T-helper 1 cell treated with Interleukin-12 subunit alpha and Interleukin-12 subunit beta and Interleukin-4 antibody, amounts not matched to agents 30 ng/mL and 1 ng/mL, for 36 hours (primary cell): ENCODE measurements at regions not wholly inside any gene's neighbourhood (a gene's known extent, or its start where the extent isn't known, plus 50 kb on each side); places are given as distances from the start of the nearest gene placed in this dataset.

Experiments
- intact Hi-C: fragments of 100-400 bp; cut with micrococcal nuclease; formaldehyde crosslinking; loops from one replicate; pipeline ENCODE4 v1.15.1; 2024

DNA sequence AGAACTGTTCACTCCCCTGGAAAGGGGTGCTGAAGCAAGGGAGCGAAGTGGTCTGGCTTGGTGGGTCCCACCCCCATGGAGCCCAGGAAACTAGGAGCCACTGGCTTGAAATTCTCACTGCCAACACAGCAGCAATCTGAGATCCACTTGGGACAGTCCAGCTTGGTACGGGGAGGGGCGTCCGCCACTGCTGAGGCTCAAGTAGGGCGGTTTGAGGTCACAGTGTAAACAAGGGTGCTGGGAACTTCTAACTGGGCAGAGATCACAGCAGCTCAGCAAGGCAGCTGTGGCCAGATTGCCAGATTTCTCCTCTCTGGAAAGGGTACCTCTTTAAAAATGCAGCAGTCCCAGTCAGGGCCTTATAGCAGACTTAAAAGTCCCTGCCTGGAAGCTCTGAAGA lies 53.9 kb upstream of the GALNTL6 start:
- intact Hi-C loops = no loop called here

DNA sequence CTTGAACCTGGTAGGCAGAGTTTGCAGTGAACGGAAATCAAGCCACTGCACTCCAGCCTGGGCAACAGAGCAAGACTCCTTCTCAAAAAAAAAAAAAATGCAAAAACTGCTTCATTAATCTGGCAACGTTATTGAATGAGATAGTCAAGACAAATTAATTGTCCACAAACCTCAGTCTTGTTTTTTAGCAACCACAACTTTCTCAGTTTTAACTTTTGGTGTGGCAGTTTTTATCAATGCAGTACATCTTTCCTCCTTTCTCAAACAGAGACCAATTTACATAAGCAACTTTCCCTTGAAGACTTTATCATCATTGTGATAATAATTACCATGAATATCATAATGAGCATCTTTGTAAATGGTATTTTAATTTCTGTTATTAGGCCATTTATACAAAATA lies 61.7 kb upstream of the GALNTL6 start:
- intact Hi-C loops = no loop called here

DNA sequence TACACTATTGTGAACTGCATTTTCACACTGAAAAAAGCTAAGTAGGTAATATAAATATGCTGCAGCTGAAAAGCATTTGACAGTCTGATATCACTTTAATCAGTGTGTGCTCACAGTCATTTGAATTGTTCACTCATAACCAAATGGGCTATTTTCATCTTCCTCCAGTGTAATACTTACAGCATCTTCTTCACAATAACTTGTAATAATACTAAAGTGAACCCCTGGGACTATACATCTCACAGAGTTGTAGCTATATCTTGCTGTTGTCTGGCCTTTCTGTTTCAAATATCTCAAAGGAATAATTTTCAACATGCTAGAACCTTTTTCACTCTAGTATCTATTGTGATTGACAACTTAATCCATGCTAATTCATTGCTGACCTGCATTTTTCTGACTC lies 66.8 kb upstream of the GALNTL6 start:
- intact Hi-C loops = no loop called here

DNA sequence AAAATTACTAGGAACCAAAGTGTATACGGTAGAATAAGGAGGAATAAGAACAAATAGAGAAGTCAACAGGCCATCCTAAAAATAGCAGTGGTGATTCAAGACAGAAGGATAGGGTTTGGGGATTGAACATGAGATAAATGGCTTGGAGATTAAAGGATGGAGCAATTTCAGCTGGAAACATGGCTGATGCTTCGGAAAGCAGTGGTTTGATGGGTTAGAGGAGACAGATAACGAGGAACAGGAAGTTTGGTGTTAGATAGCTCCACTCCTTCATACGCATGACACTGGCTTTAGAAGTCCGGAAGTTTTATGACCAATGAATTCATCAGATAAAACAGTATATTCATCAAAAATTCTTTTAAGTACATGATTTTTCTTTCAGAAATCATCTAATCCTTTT lies 70.8 kb upstream of the GALNTL6 start:
- intact Hi-C loops = no loop called here

DNA sequence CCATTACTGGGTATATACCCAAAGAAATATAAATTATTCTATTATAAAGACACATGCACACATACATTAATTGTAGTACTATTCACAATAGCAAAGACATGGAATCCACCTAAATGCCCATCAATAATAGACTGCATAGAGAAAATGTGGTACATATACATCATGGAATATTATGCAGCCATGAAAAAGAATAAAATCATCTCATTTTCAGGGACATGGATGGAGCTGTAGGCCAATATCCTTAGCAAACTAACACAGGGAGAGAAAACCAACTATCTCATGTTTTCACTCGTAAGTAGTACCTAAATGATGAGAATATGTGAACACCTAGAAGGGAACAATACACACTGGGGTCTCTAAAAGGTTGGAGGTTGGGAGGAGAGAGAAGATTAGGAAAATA lies 86.0 kb upstream of the GALNTL6 start:
- intact Hi-C loops = no loop called here

DNA sequence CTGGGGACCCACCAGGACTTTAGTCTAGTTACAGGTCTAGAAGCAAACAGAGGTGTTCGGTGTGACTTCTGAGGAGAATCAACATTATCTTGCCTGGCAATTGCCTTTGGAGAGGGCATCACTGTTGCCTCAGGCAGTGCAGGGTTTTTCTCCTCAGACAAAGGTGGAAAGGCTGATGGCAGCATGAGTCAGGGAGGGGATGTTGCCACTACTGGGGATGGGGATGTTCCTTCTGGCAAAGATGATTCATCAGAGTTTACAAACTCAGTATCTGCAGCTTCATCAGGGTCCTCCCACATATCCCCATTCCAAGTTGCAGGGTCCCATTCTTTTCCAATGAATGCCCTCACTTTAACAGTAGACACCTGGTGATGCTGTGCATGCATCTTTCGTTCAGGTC lies 91.3 kb upstream of the GALNTL6 start:
- intact Hi-C loops = no loop called here

DNA sequence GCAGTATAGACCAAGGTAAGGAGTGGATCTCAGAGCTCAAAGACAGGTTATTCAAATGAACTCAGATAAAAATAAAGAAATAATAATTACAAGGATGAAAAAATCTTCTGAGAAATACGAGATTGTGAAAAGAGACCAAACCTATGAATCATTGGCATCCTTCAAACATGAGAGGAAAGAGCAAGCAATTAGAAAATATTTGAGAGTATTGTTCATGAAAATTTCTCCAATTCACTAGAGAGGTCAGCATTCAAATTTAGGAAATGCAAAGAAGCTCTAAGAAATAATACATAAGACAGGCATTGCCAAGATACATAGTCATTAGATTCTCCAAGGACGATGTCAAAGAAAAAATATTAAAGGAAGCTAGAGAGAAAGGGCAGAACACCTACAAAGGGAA lies 93.5 kb upstream of the GALNTL6 start:
- intact Hi-C loops = no loop called here

DNA sequence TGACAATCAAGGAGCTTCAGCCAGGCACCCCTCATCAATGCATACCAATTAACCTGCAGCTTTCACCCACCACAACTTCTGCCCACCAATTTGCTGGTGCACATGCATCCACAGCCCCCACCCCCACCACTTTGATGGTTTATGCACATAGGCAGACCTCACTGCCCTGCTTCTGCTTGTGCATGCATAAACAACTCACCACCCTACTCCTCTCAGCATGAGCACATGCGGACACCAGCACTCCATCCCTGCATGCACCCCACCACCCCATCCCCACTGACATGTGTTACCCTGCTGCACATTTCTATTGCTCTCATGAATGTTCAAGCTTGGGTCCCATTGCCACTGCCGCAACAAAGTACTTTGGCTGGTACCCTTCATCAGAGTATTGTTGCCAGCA lies 94.5 kb upstream of the GALNTL6 start:
- intact Hi-C loops = no loop called here

DNA sequence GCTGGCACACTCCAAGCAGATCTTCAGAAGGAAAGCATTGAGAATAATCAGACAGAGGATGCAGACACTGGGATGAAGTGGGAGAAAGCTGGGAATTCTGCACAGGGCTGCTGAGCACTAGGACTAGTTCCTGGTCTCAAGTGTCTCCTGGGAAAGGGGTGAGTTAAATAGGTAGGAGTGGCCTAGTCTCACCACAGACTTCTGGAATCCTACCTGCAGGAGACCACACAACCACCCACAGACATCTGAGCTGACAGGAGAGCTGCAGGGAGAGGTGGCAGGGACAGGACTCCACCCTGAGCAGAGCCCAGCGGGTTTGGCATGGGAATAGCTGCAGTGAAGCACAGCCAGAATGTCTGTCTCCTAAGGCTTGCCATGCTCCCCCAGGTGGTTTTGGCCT lies 95.1 kb upstream of the GALNTL6 start:
- intact Hi-C loops = no loop called here

DNA sequence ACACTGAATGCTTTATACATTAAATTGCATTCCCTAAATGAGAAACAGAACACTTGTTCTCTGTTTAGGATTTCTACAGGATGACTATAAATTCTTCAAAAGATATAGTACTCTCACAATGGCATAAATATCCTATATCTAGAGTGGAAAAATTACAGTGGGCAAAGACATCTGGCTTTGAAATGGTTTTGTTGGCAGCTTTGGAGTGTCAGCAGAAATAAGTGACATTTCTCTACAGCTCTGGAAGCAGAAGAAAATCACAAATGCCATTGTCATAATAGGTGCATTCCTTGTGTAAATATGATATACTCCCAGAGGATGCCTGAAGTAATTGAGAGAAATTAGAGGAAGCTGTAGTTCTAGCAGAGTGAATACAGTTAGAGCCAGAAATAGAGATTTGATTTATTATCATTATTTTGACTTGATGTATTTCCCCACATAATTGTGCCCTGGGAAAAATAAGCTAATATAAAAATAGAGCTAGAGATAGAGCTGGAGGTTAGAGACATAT lies 95.9 kb upstream of the GALNTL6 start:
- intact Hi-C loops = no loop called here

DNA sequence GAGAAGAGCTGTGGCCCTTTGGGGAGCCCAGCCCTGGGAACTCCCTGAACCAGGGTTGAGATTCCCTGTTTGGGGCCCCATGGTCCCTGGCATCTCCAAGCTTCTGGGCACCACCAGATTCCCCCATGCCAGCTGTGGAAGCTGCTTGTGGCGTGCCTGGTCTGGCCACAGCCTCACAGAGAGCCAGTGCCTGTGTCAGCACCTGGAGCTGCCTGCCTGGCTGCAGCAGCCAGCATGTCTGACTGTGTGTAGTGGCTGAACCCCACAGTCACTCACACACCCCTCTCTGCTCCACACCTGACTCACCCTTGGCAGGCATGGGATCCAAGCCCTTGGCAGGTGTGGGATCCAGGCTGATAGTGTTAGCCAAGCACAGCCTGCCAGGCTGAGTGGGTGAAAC lies 97.2 kb upstream of the GALNTL6 start:
- intact Hi-C loops = no loop called here

DNA sequence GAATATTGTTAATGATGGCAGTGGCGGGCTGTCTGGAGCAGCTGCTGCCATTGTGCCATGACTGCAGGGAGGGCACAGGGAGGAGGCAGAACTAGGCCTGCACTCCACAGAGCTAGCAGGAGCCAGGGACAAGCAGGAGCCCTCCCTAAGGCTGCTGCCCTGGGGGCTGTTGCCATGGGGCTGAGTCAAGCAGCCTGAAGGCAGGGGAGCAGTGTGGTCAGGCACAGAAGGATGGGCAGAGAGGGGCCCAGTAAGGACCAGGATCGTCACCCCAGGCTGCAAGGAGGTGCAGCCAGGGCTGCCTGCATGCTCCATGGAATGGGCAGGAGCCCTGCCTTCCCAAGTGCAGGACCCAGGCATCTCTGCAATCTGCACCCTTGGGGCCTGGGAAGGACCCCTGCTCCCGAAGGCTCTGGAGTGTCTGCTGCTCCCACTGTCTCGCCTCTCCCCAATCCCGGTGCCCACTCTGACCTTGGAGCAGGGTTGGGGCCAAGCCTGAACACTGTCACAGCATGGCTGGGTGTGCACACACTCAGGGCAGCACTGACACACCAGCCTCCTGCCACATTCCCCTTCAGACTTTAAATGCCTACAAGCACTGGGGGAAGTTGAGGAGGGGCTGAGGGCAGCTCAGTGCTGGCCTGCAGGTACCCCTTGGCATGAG lies 98.3 kb upstream of the GALNTL6 start:
- intact Hi-C loops = no loop called here

DNA sequence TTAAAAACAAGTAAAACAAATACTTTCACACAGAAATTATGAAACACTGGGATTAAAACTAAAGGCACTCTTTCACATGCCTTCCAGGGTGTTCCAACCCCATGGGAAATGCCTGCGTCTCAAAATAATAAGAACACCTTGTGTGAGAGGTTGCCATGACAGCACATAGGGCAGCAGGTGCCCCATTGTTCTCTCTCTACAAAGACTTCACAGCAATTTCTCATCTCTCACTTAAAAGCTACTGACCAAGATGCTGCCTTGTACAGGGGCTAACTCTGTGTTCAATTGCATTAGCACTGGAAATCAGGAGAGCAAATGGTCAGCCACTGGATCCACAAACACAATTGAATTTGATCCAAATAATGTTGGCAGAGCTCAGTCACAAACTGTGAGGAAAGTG lies 102.5 kb upstream of the GALNTL6 start:
- intact Hi-C loops = no loop called here

DNA sequence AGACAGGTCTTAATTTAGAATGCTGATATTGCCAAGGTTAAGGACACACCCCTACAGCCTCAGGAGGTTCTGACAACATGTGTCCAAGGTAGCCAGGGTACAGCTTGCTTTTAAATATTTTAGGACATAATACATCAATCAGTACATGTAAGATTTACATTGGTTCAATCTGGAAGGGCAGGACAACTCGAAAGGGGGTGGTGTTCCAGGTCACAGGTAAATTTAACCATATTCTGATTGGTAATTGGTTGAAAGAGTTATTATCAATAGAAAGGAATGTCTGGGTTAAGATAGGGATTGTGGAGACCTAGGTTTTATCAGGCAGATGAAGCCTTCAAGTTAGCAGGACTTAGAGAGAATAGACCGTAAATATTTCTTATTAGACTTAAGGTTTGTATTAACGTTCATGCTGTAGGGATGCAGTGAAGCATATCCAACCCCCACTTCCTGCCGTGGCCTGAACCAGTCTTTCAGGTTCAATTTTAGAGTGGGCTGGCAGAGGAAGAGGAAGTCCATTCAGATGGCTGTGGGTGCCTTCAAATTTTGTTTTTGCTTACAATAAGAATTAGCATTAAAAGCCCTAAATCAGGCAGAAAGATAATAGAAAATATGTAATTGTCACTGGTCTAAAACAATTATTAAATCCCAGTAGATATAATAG lies 136.5 kb upstream of the GALNTL6 start:
- intact Hi-C loops = no loop called here

DNA sequence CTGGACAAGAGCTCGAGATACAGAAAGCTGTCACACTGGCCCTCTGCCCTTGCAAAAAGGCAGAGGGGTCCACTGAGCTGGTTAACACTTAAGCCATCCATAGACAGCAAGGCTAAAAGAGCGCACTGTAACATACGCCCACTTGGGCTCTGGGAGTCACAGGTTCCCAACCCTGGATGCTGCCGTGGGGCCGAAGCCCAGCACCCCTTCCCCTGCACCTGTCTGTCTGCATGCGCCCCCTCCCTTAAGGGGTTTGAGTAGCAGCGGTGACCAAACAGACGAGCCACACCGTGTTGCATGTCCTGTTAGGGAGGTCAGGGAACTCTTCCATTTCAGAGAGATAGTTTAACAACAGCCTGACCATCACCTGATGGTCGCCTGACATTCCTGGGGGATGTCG lies 138.4 kb upstream of the GALNTL6 start:
- intact Hi-C loops = no loop called here

DNA sequence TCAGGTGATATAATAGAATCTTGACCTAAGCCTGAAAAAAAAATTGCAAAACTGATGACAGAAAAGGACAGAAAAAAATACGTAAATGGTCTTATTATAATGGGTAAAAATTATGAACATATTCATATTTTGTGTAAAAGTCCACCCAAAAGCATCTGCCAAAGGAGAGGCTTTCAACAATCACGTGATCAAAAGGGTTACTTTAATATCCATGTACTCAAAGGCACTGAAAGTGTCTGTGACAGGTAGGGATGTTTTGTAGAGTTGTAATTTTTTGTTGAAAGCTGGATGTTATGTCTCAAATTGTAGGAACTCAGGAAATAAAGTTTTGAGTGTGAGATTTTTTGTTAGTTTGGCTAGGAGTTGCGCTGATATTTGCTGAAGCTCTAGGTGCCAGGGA lies 144.8 kb upstream of the GALNTL6 start:
- intact Hi-C loops = no loop called here

DNA sequence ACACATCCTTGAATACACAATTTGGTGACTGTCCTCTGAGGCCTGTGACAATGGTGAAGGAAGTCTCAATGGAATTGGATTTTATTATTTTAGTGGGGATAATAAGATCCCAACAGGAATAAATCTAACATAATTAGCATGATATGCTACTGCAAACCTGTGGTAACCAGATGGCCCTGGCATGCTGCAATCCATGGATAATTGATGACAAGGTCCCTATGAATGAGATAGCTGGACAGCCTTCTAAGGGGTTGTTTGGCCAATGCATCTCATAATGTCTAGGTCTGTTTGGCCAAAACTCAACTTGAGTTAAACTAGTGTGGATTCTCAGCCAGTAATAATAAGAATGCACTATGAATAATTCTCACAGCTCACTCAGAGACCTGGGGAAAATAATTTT lies 145.3 kb upstream of the GALNTL6 start:
- intact Hi-C loops = no loop called here

DNA sequence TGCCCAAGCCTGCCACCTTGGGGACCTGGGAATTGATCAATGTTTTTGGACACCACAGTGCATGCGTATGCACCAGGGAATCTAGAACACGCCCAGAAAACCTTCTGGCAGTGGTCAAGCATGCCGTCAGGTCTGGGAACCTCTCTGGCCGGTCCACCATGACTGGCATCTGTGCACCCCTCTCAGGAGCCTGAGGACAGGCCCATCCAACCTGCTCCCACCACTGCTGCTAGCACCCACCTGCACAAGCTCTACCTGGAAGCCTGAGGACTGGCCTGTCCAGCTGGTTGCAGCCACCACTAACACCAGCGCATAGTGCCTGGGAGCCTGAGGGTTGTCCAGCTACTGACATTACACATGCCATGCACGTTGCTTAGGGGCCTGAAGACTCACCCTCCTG lies 162.1 kb upstream of the GALNTL6 start:
- intact Hi-C loops = no loop called here

DNA sequence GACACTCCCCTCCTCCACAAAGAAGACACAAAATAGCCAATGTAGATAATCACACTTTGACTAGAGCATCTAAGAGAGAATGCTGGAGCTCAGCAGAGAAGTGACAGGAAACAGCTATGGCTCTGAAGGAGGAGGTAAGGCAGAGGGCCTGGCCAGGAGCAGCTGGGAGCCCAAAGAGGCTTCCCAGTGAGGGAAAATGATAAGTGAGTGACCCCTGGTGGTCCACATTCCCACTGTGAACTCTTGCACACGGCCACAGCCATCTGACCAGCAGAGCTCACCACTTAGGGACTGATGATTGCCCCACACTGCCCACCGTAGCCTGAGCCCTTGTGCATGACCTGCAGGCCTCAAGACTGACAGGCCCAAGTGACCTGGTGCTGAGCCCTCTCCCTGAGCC lies 162.7 kb upstream of the GALNTL6 start:
- intact Hi-C loops = no loop called here

DNA sequence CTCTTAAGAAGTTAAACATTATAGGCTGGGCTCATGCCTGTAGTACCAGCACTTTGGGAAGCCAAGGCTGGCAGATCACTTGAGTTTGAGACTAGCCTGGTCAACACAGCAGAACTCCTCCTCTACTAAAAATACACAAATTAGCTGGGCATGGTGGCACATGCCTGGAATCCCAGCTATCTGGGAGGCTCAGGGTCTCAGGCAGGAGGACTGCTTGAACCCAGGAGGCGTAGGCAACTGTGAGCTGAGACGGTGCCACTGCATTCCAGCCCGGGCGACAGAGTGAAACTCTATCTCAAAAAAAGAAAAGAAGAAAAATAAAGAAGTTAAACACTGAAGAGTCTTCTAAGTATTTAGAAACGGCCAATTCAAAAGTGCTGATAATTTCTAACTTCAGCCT lies 164.3 kb upstream of the GALNTL6 start:
- intact Hi-C loops = no loop called here

DNA sequence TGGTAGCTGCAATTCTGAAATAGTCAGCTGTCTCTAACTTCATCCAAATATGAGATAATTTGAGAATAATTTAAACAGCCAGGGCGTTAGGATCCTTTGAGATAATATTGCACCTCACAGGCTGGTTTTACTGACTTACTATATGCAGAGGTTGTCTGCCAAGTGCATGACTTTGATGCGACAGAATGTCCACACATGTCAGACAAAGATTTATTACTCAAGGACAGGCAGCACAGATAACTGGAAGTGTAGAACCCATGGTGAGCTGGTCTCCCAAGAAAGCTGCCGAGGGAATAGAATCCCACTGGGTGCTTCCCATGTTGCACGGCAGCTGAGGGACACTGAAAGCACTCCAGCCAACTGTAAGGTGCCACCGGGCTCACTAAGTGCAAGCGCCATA lies 166.2 kb upstream of the GALNTL6 start:
- intact Hi-C loops = no loop called here

DNA sequence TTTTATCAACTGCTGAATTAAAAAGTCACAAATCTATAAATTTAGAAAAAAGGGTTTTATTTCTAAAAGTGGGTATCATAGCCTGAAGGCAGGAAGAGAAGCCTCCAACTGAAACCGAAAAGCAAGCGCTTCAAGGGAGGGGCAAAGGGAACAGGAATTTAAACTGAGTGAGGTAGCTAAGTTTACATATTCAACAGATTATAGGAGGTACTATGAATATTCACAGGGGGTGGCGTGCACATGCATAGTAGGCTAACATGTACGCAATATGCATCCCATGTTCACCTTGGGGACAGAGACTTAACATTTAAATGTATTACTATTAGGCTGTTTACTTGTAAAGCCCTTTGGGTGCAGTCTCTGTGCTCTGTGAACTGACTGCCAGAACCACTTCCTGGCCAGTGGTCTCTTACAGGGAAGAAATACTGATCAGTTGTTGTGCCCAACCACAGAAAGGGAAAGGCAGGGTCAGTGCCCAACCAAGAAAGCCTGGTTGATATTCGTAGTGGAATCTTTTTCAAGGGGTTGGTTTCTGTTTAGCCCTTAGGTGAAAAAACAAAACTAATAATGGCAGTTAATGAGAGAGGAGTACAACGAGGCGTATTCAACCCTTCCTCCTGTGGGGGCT lies 168.7 kb upstream of the GALNTL6 start:
- intact Hi-C loops = no loop called here

DNA sequence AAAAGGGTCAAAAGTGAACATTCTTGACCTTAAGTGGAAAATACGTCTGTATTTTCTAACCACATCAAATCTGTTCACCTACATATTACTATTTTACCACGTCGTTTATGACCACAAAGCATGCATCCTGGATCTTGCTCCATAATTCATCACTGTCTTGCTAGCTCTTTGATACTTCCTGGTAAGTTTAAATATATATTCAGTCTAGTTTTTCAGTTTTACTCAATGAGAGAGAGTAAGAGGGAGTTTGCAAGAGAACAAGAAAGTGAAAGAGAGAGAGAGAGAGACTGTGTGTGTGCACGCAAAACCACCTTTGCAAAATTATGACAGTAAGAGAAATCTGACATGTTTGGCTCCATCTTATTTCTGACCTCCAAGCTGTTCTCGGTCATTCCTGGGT lies 173.7 kb upstream of the GALNTL6 start:
- intact Hi-C loops = no loop called here
